ENCODE measurements at regions not wholly inside any gene's neighbourhood (a gene's known extent, or its start where the extent isn't known, plus 50 kb on each side); places are given as distances from the start of the nearest gene placed in this dataset.

GRCh38 chr11:15707194-15707593 lies 592.5 kb downstream of the INSC start:
- H3K23ac ChIP-seq (ENCODE audit: low read length) = no peak overlapping the region
- no peak overlapping the region for H2BK120ac ChIP-seq (ENCODE audit: low read depth, low read length)
- no peak for DNase-seq
- no peak overlapping the region for H3K18ac ChIP-seq (ENCODE audit: low read length)
- no peak overlapping the region for H3K56ac ChIP-seq (ENCODE audit: low read length)
- no peak overlapping the region for H3K4me3 ChIP-seq (ENCODE audit: low read length)
- H2BK5ac ChIP-seq (ENCODE audit: low read length) = no peak overlapping the region
- H3K4me1 ChIP-seq (ENCODE audit: control insufficient read depth, low read depth, low read length) = peaks cover 16% of the 10 kb centered on the region
- no peak overlapping the region for H3K27ac ChIP-seq (ENCODE audit: low read depth, low read length)
- H3K36me3 ChIP-seq (ENCODE audit: control insufficient read depth, insufficient read depth, low read length) = no peaks in the 10 kb centered on the region
- H3K79me2 ChIP-seq (ENCODE audit: control insufficient read depth, insufficient read depth, low read length) = no peaks in the 10 kb centered on the region
- no peak overlapping the region for H2BK15ac ChIP-seq (replicated peaks; ENCODE audit: low read depth)
- no peak overlapping the region for H4K8ac ChIP-seq (ENCODE audit: low read depth, low read length)
- no peaks in the 10 kb centered on the region for H3K27me3 ChIP-seq (ENCODE audit: insufficient read depth, low read length, poor library complexity)
- H4K5ac ChIP-seq (ENCODE audit: low read length) = no peak overlapping the region
- no peak overlapping the region for H3K4me2 ChIP-seq (ENCODE audit: low read length)
- no CpG with 5 or more reads among the region's 1 CpG for WGBS (ENCODE audit: extremely low coverage, insufficient coverage, low lambda C conversion rate)
- H3K9ac ChIP-seq (ENCODE audit: low read length) = no peak overlapping the region
- peak overlapping the region; percentile 67 for H2AK5ac ChIP-seq (ENCODE audit: low read length)
- H3K79me1 ChIP-seq (ENCODE audit: low read length) = no peaks in the 10 kb centered on the region
- H3K4ac ChIP-seq (ENCODE audit: low read depth, low read length) = no peak overlapping the region

DNA sequence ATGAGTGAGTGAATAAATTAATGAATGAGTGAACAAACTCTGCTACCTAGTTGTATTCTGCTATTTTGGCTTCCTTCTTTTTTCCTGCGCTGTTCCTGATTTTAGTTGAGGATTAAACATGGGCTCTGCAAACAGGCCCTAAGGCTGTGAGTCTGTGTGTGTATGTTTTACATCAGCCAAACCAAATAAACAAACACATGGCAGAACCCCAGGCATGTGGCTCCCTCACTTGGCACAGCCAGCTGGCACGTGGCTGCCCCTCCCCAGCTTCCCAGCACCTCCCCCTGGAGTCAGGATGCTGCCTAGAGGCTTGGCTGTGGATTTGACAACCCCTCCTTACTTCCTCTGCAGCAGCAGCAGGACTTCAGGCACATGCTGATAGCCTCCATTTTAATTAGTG lies 593.2 kb downstream of the INSC start:
- H3K4me2 ChIP-seq (ENCODE audit: low read length) = no peak overlapping the region
- no peaks in the 10 kb centered on the region for H3K79me1 ChIP-seq (ENCODE audit: low read length)
- H4K8ac ChIP-seq (ENCODE audit: low read depth, low read length) = no peak overlapping the region
- no peak overlapping the region for H3K27ac ChIP-seq (ENCODE audit: low read depth, low read length)
- H2BK5ac ChIP-seq (ENCODE audit: low read length) = no peak overlapping the region
- no peaks in the 10 kb centered on the region for H3K27me3 ChIP-seq (ENCODE audit: insufficient read depth, low read length, poor library complexity)
- H3K4me1 ChIP-seq (ENCODE audit: control insufficient read depth, low read depth, low read length) = peaks cover 16% of the 10 kb centered on the region
- H3K4me3 ChIP-seq (ENCODE audit: low read length) = no peak overlapping the region
- DNase-seq = peak; percentile 71
- H3K4ac ChIP-seq (ENCODE audit: low read depth, low read length) = no peak overlapping the region
- H3K36me3 ChIP-seq (ENCODE audit: control insufficient read depth, insufficient read depth, low read length) = no peaks in the 10 kb centered on the region
- H3K56ac ChIP-seq (ENCODE audit: low read length) = no peak overlapping the region
- peak overlapping the region; percentile 55 for H2AK5ac ChIP-seq (ENCODE audit: low read length)
- WGBS (ENCODE audit: extremely low coverage, insufficient coverage, low lambda C conversion rate) = no CpG with 5 or more reads among the region's 2 CpGs
- H4K5ac ChIP-seq (ENCODE audit: low read length) = no peak overlapping the region
- H2BK120ac ChIP-seq (ENCODE audit: low read depth, low read length) = no peak overlapping the region
- H3K23ac ChIP-seq (ENCODE audit: low read length) = no peak overlapping the region
- H2BK15ac ChIP-seq (replicated peaks; ENCODE audit: low read depth) = no peak overlapping the region
- H3K9ac ChIP-seq (ENCODE audit: low read length) = no peak overlapping the region
- no peaks in the 10 kb centered on the region for H3K79me2 ChIP-seq (ENCODE audit: control insufficient read depth, insufficient read depth, low read length)
- H3K18ac ChIP-seq (ENCODE audit: low read length) = no peak overlapping the region

DNA sequence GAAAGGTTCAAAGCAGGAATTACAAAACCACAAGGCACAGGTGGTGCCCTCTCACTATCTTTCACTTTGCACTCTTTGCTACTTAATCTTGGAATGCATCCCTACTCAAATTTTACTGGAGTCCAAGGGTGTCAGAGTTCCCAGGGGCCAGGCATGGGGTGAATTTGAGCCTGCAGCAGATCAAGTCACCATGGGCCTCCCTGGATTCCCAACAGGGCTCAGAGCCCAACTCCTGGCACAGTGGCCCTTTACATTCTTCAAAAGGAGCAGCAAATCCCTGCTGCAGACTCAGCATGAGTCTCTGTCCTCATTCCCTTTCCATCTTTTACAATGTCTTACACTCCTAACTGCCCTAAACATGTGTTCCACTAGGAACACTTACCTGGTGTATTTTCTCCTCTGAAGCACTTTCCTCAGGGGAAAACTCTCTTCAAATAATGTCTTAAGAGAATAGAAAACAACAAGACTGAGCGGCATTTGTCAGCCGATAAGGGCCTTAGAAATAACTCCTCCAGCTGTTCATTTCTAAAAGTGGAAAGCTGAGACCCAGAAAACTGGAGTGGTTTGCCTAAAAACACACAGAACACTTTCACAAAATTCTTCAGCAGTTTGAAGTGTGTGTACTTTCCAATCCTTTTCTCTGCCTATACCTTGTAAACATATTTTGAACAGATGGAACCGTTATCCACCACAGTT lies 596.0 kb downstream of the INSC start:
- no peaks in the 10 kb centered on the region for H3K36me3 ChIP-seq (ENCODE audit: control insufficient read depth, insufficient read depth, low read length)
- DNase-seq = peak; percentile 12
- no peak overlapping the region for H3K4ac ChIP-seq (ENCODE audit: low read depth, low read length)
- H3K18ac ChIP-seq (ENCODE audit: low read length) = peak overlapping the region; percentile 62
- H3K9ac ChIP-seq (ENCODE audit: low read length) = no peak overlapping the region
- H3K4me3 ChIP-seq (ENCODE audit: low read length) = no peak overlapping the region
- H4K5ac ChIP-seq (ENCODE audit: low read length) = no peak overlapping the region
- no peak overlapping the region for H3K4me2 ChIP-seq (ENCODE audit: low read length)
- no peak overlapping the region for H3K23ac ChIP-seq (ENCODE audit: low read length)
- H3K27ac ChIP-seq (ENCODE audit: low read depth, low read length) = no peak overlapping the region
- H2BK120ac ChIP-seq (ENCODE audit: low read depth, low read length) = no peak overlapping the region
- H3K56ac ChIP-seq (ENCODE audit: low read length) = no peak overlapping the region
- no peak overlapping the region for H2BK5ac ChIP-seq (ENCODE audit: low read length)
- no peaks in the 10 kb centered on the region for H3K79me2 ChIP-seq (ENCODE audit: control insufficient read depth, insufficient read depth, low read length)
- peaks cover 16% of the 10 kb centered on the region for H3K4me1 ChIP-seq (ENCODE audit: control insufficient read depth, low read depth, low read length)
- H4K8ac ChIP-seq (ENCODE audit: low read depth, low read length) = no peak overlapping the region
- H2AK5ac ChIP-seq (ENCODE audit: low read length) = no peak overlapping the region
- H3K27me3 ChIP-seq (ENCODE audit: insufficient read depth, low read length, poor library complexity) = no peaks in the 10 kb centered on the region
- H2BK15ac ChIP-seq (replicated peaks; ENCODE audit: low read depth) = peak overlapping the region; percentile 60
- WGBS (ENCODE audit: extremely low coverage, insufficient coverage, low lambda C conversion rate) = no CpG with 5 or more reads among the region's 3 CpGs
- no peaks in the 10 kb centered on the region for H3K79me1 ChIP-seq (ENCODE audit: low read length)

- no peak overlapping the region for H2BK120ac ChIP-seq (ENCODE audit: low read depth, low read length)
These were observed 596.6 kb downstream of the INSC start for GRCh38 chr11:15711311-15711710.

DNA sequence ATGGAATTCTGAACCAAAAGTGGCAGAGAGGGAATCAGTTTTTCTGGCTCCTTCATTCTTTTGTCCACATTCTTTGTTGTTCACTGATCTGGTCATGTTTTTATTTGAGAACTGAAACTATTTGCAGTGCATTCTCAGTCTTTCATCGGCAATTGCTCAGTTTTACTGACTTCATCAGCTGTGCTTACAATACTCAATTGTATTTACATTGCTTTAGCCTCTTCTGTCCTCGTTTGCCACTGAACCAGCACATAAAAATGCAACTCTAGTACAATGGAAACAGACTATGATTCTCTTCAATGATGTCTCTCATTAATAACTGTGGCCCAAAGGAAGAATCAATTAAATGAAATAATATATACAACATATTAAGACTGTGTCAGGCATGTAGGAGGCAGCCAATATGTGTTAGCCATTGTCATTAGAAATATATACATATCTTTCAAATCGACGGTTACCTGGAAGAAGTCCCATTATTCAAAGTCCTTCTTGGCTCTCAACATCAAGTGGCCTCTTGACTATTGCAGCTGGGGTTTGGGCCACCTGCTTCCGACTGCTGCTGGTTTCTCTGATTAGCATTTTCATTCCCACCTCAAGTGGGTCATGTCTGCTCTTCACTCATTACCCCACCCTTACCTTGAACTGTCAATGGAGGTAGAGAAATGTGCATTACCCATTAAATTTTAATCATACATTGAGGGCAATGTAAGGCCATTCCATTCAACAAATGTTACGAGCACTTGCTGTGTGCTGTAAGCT lies 600.1 kb downstream of the INSC start:
- no peak overlapping the region for H2BK15ac ChIP-seq (replicated peaks; ENCODE audit: low read depth)
- no peak overlapping the region for H2AK5ac ChIP-seq (ENCODE audit: low read length)
- peaks cover 12% of the 10 kb centered on the region for H3K4me1 ChIP-seq (ENCODE audit: control insufficient read depth, low read depth, low read length)
- no peak for DNase-seq
- no peak overlapping the region for H3K9ac ChIP-seq (ENCODE audit: low read length)
- no peak overlapping the region for H3K18ac ChIP-seq (ENCODE audit: low read length)
- no peak overlapping the region for H3K23ac ChIP-seq (ENCODE audit: low read length)
- H4K5ac ChIP-seq (ENCODE audit: low read length) = no peak overlapping the region
- no peaks in the 10 kb centered on the region for H3K79me1 ChIP-seq (ENCODE audit: low read length)
- no peak overlapping the region for H3K4ac ChIP-seq (ENCODE audit: low read depth, low read length)
- H3K56ac ChIP-seq (ENCODE audit: low read length) = no peak overlapping the region
- WGBS (ENCODE audit: extremely low coverage, insufficient coverage, low lambda C conversion rate) = no CpG with 5 or more reads among the region's 6 CpGs
- no peak overlapping the region for H2BK5ac ChIP-seq (ENCODE audit: low read length)
- H4K8ac ChIP-seq (ENCODE audit: low read depth, low read length) = no peak overlapping the region
- no peak overlapping the region for H3K4me2 ChIP-seq (ENCODE audit: low read length)
- no peak overlapping the region for H3K4me3 ChIP-seq (ENCODE audit: low read length)
- H3K36me3 ChIP-seq (ENCODE audit: control insufficient read depth, insufficient read depth, low read length) = no peaks in the 10 kb centered on the region
- no peaks in the 10 kb centered on the region for H3K27me3 ChIP-seq (ENCODE audit: insufficient read depth, low read length, poor library complexity)
- no peak overlapping the region for H3K27ac ChIP-seq (ENCODE audit: low read depth, low read length)
- H3K79me2 ChIP-seq (ENCODE audit: control insufficient read depth, insufficient read depth, low read length) = no peaks in the 10 kb centered on the region
- H2BK120ac ChIP-seq (ENCODE audit: low read depth, low read length) = no peak overlapping the region

More at GRCh38 chr11:15711311-15711710, 596.6 kb downstream of the INSC start:
- Histone ChIP-seq H3K4ac (ENCODE audit: low read depth, low read length) (no peak overlapping the region), H3K9ac (ENCODE audit: low read length) (no peak overlapping the region), H3K23ac (ENCODE audit: low read length) (no peak overlapping the region), H3K27ac (ENCODE audit: low read depth, low read length) (no peak overlapping the region), H2AK5ac (ENCODE audit: low read length) (no peak overlapping the region), H3K56ac (ENCODE audit: low read length) (no peak overlapping the region), H3K79me1 (ENCODE audit: low read length) (no peaks in the 10 kb centered on the region), H4K8ac (ENCODE audit: low read depth, low read length) (no peak overlapping the region), H3K4me2 (ENCODE audit: low read length) (no peak overlapping the region), H2BK15ac (replicated peaks; ENCODE audit: low read depth) (no peak overlapping the region), H4K5ac (ENCODE audit: low read length) (no peak overlapping the region), H3K27me3 (ENCODE audit: insufficient read depth, low read length, poor library complexity) (no peaks in the 10 kb centered on the region), H3K79me2 (ENCODE audit: control insufficient read depth, insufficient read depth, low read length) (no peaks in the 10 kb centered on the region), H3K4me1 (ENCODE audit: control insufficient read depth, low read depth, low read length) (peaks cover 16% of the 10 kb centered on the region), H3K36me3 (ENCODE audit: control insufficient read depth, insufficient read depth, low read length) (no peaks in the 10 kb centered on the region), H3K4me3 (ENCODE audit: low read length) (no peak overlapping the region), H2BK5ac (ENCODE audit: low read length) (no peak overlapping the region), H3K18ac (ENCODE audit: low read length) (peak overlapping the region; percentile 88)
- no CpG with 5 or more reads among the region's 2 CpGs for WGBS (ENCODE audit: extremely low coverage, insufficient coverage, low lambda C conversion rate)
- DNase-seq = peak; percentile 72
